OCI-LY3 (cell line): ENCODE measurements at regions not wholly inside any gene's neighbourhood (a gene's known extent, or its start where the extent isn't known, plus 50 kb on each side); places are given as distances from the start of the nearest gene placed in this dataset.

Source experiments
- H2AFZ ChIP-seq: fragments of 200-600, 300-600 bp; shearing (Covaris generic); 2 replicates; pipeline ENCODE4 v1.6.0; 2014; ENCODE audit warnings: antibody characterized with exemption, low read depth, low read length
- H3K27ac ChIP-seq: fragments of 200-600, 300-600 bp; sonication (generic); 2 replicates; pipeline ENCODE4 v1.5.1; 2014; ENCODE audit warnings: mild to moderate bottlenecking, low read length, moderate library complexity, mixed read lengths
- H3K27me3 ChIP-seq: fragments of 200-600, 300-600 bp; sonication (generic); 2 replicates; pipeline ENCODE4 v1.6.1; 2014; ENCODE audit warnings: low read depth, low read length, mixed read lengths
- H3K36me3 ChIP-seq: fragments of 200-600, 300-600 bp; sonication (generic); replicated peaks from 2 replicates; pipeline ENCODE3; 2014; ENCODE audit warnings: low read depth, low read length, mixed read lengths
- H3K4me1 ChIP-seq: fragments of 300-600, 200-600 bp; sonication (generic); 2 replicates; pipeline ENCODE4 v1.6.1; 2014; ENCODE audit warnings: low read length, mixed read lengths
- H3K4me2 ChIP-seq: fragments of 200-600, 300-600 bp; sonication (generic); 2 replicates; pipeline ENCODE4 v1.6.1; 2014; ENCODE audit warnings: low read length, mixed read lengths
- H3K4me3 ChIP-seq: fragments of 300-600, 200-600 bp; sonication (generic); 2 replicates; pipeline ENCODE4 v1.5.1; 2014; ENCODE audit warnings: antibody characterized with exemption, mild to moderate bottlenecking, low read length, moderate library complexity
- H3K79me2 ChIP-seq: fragments of 300-600, 200-600 bp; shearing (Covaris generic); 2 replicates; pipeline ENCODE4 v1.6.1; 2014; ENCODE audit warnings: mild to moderate bottlenecking, low read length, mixed read lengths
- H3K9ac ChIP-seq: fragments of 300-600, 200-600 bp; shearing (Covaris generic); 2 replicates; pipeline ENCODE4 v1.6.0; 2014; ENCODE audit warnings: mild to moderate bottlenecking, low read length, moderate library complexity
- H3K9me3 ChIP-seq: fragments of 200-600, 300-600 bp; shearing (Covaris generic); 2 replicates; pipeline ENCODE4 v1.6.1; 2014; ENCODE audit warnings: low read length, mixed read lengths; ENCODE audit not compliant: insufficient read depth
- H4K20me1 ChIP-seq: fragments of 200-600, 300-600 bp; sonication (generic); 2 replicates; pipeline ENCODE4 v1.6.1; 2016; ENCODE audit warnings: low read length, mixed read lengths; ENCODE audit not compliant: insufficient read depth
- EZH2phosphoT487 ChIP-seq: fragments of 200-600 bp; shearing (Covaris generic); IDR thresholded peaks from 2 replicates; pipeline ENCODE4 v1.6.1; 2018; ENCODE audit warnings: antibody characterized with exemption, mixed run types, low read depth
- TF ChIP-seq, protein P1 (sequence below): fragments of 200-600, 300-600 bp; sonication (generic); IDR thresholded peaks from 2 replicates; pipeline ENCODE4 v1.5.1; 2014; ENCODE audit warnings: antibody characterized with exemption, low read length, low read depth

DNA sequence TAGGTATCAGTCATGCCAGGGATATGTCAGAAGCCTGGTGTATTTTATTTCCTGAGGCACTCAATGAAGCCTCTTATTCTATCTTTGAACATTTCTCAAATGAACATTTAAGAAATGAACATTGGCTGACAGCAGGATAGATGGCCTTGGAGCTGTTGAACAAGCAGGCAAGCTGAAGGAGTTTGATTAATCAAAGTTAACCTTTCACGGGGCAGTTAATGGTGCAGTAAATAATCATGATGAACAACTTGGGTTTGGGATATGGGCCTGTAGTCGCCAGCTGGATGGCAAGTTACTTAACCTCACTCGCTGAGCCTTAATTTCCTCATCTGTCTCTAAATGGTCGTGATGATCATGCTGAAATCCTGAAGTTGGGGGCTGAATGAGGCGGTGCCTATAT is 333.0 kb downstream of the SFMBT2 start:
- H3K4me3 ChIP-seq: no peak overlapping the region

DNA sequence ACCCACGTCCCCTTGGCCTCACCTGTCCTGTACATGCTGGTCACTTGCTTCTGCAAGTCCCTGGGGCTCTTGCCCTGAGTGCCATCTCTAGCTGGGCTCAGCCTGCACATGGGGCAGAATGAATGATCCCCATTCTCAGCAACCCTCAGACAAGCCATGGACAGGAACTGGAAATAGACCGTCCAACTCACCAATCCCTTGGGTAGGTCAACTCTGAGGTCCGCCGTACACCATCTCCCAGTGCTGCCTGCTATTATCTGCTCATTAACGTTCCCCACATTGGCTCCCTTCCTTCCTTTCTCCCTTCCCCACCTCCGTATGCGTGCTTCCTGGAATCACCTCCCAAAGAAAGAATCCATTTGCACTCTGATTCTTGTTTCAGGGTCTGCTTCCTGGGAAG is 335.0 kb downstream of the SFMBT2 start:
- H3K79me2 ChIP-seq: no peaks in the 10 kb centered on the region
- TF ChIP-seq EZH2phosphoT487: no peak
- TF ChIP-seq, protein P1, sequence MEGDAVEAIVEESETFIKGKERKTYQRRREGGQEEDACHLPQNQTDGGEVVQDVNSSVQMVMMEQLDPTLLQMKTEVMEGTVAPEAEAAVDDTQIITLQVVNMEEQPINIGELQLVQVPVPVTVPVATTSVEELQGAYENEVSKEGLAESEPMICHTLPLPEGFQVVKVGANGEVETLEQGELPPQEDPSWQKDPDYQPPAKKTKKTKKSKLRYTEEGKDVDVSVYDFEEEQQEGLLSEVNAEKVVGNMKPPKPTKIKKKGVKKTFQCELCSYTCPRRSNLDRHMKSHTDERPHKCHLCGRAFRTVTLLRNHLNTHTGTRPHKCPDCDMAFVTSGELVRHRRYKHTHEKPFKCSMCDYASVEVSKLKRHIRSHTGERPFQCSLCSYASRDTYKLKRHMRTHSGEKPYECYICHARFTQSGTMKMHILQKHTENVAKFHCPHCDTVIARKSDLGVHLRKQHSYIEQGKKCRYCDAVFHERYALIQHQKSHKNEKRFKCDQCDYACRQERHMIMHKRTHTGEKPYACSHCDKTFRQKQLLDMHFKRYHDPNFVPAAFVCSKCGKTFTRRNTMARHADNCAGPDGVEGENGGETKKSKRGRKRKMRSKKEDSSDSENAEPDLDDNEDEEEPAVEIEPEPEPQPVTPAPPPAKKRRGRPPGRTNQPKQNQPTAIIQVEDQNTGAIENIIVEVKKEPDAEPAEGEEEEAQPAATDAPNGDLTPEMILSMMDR: no peak

More for the DNA sequence above, 333.0 kb downstream of the SFMBT2 start:
- no peak for TF ChIP-seq EZH2phosphoT487
- Histone ChIP-seq H2AFZ (no peak overlapping the region), H3K27ac (no peak overlapping the region), H3K4me2 (no peak overlapping the region), H3K36me3 (no peaks in the 10 kb centered on the region), H3K79me2 (no peaks in the 10 kb centered on the region), H3K4me1 (no peaks in the 10 kb centered on the region), H4K20me1 (no peaks in the 10 kb centered on the region), H3K9me3 (no peaks in the 10 kb centered on the region), H3K9ac (no peak overlapping the region), H3K27me3 (peaks cover 26% of the 10 kb centered on the region; the same call in 1 of the 2 replicates)

DNA sequence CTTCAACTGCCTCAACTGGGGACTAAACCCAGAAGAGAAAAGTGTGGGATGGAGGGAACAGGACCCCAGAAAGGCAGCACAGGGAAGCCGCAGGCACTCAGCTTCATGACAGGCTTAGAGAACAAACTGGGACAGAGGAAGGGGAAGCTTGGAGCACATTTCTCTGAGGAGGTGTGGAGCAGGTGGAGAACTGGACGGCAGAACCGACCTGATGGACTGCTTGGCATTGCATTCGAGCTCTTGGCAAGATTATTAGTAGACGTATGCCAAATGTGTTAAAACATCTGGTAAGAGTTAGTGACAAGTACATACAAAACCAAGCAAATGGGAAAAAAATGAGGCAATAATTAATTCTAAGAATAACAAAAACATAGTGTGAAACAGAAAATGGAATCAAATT is 335.7 kb downstream of the SFMBT2 start:
- no peak overlapping the region for H3K9ac ChIP-seq
- H3K27me3 ChIP-seq: peaks cover 12% of the 10 kb centered on the region; the same call in 1 of the 2 replicates
- no peak overlapping the region for H3K27ac ChIP-seq
- no peaks in the 10 kb centered on the region for H4K20me1 ChIP-seq
- no peak overlapping the region for H3K4me3 ChIP-seq
- H3K79me2 ChIP-seq: no peaks in the 10 kb centered on the region
- H3K4me1 ChIP-seq: no peaks in the 10 kb centered on the region
- TF ChIP-seq, protein P1: no peak
- no peak for TF ChIP-seq EZH2phosphoT487
- no peak overlapping the region for H2AFZ ChIP-seq
- no peak overlapping the region for H3K4me2 ChIP-seq
- no peaks in the 10 kb centered on the region for H3K9me3 ChIP-seq
- H3K36me3 ChIP-seq: no peaks in the 10 kb centered on the region

More for the DNA sequence above, 335.0 kb downstream of the SFMBT2 start:
- H3K27me3 ChIP-seq: peaks cover 18% of the 10 kb centered on the region; the same call in 1 of the 2 replicates
- no peaks in the 10 kb centered on the region for H3K4me1 ChIP-seq
- no peaks in the 10 kb centered on the region for H4K20me1 ChIP-seq
- H2AFZ ChIP-seq: no peak overlapping the region
- H3K9ac ChIP-seq: no peak overlapping the region
- H3K36me3 ChIP-seq: no peaks in the 10 kb centered on the region
- H3K4me3 ChIP-seq: no peak overlapping the region
- H3K9me3 ChIP-seq: no peaks in the 10 kb centered on the region
- H3K4me2 ChIP-seq: no peak overlapping the region
- no peak overlapping the region for H3K27ac ChIP-seq

DNA sequence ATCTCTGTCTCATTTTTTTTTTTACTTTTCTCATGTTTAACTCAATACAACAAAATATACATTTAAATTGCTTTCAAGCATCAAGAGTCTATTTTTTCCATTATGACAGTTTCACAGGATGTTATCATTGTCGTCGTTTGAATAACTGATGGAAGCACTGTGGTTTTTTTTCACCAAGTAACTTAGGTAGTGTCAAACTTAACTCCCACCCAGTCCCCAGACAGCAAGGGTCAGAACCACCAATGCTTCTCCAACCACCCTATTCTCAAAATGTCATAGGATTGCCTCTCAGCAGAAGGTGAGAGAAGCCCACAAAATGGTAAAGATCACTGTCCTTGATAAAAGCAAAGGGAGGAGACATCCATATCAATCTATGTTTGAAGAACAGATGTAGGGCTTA is 339.4 kb downstream of the SFMBT2 start:
- no peak overlapping the region for H3K27ac ChIP-seq
- H4K20me1 ChIP-seq: no peaks in the 10 kb centered on the region
- H3K9ac ChIP-seq: no peak overlapping the region
- H3K36me3 ChIP-seq: no peaks in the 10 kb centered on the region
- no peak overlapping the region for H2AFZ ChIP-seq
- H3K27me3 ChIP-seq: no peaks in the 10 kb centered on the region
- no peaks in the 10 kb centered on the region for H3K9me3 ChIP-seq
- no peak for TF ChIP-seq EZH2phosphoT487
- TF ChIP-seq, protein P1: no peak
- H3K4me1 ChIP-seq: no peaks in the 10 kb centered on the region
- no peaks in the 10 kb centered on the region for H3K79me2 ChIP-seq
- H3K4me2 ChIP-seq: no peak overlapping the region
- H3K4me3 ChIP-seq: no peak overlapping the region
